ENCODE measurements at regions not wholly inside any gene's neighbourhood (a gene's known extent, or its start where the extent isn't known, plus 50 kb on each side); places are given as distances from the start of the nearest gene placed in this dataset.

- no peak for TF ChIP-seq CTCF (conservative IDR thresholded peaks at IDR 0.05 in 1 of 2, IDR thresholded peaks at IDR 0.05 in 1 of 2; ENCODE audit: low read depth in 1 of 2, low read length in 2 of 2)
- no peak for TF ChIP-seq EZH2 (IDR thresholded peaks at IDR 0.05; ENCODE audit: low read length, missing control alignments)
Observed at GRCh38 chr7:27361522-27361921, 118.9 kb downstream of the EVX1 start.

Data from fibroblast of lung (primary cell).